Right atrium auricular region (tissue), 2 donors: ENCODE measurements at regions not wholly inside any gene's neighbourhood (a gene's known extent, or its start where the extent isn't known, plus 50 kb on each side); places are given as distances from the start of the nearest gene placed in this dataset.

Experiments used
- DNase-seq: peaks from one replicate; pipeline ENCODE4 v3.0.0-alpha.2; 2019; ENCODE audit warnings: low spot score
- H3K27ac ChIP-seq, 2 donors: fragments of 200-600 bp; sonication (generic); 1 replicate in 1 of 2; 2 replicates in 1 of 2; pipeline ENCODE4 v1.5.1; 2016 to 2019
- H3K27me3 ChIP-seq, 2 donors: fragments of 200-600 bp; sonication (generic); one replicate each; pipeline versions ENCODE4 v1.5.1 to v1.6.0; 2017 to 2019
- H3K36me3 ChIP-seq: fragments of 200-600 bp; sonication (generic); one replicate; pipeline ENCODE4 v1.5.1; 2016
- H3K4me1 ChIP-seq, 2 donors: fragments of 200-600 bp; sonication (generic); one replicate each; pipeline versions ENCODE4 v1.5.1 to v1.6.0; 2017 to 2019
- H3K4me3 ChIP-seq, 2 donors: fragments of 200-600 bp; sonication (generic); 1 replicate in 1 of 2; 2 replicates in 1 of 2; pipeline ENCODE4 v1.5.1; 2017 to 2019; ENCODE audit warnings: mild to moderate bottlenecking in 1 of 2, moderate library complexity in 1 of 2
- H3K9me3 ChIP-seq, 2 donors: fragments of 200-600 bp; sonication (generic); one replicate each; pipeline ENCODE4 v1.5.1; 2019
- CTCF ChIP-seq, 2 donors: fragments of 200-600 bp; sonication (generic); IDR thresholded peaks; one replicate each; pipeline ENCODE4 v1.5.1; 2019; ENCODE audit warnings: antibody characterized with exemption in 2 of 2

- H3K9me3 ChIP-seq = peaks cover 0 to 13% of the 10 kb centered on the region in 2 donors
- no peak for DNase-seq
- TF ChIP-seq CTCF (IDR thresholded peaks at IDR 0.05) = no peak
- H3K27ac ChIP-seq = no peak overlapping the region
- H3K36me3 ChIP-seq = no peaks in the 10 kb centered on the region
- no peaks in the 10 kb centered on the region for H3K27me3 ChIP-seq
- H3K4me3 ChIP-seq = no peak overlapping the region
- no peaks in the 10 kb centered on the region for H3K4me1 ChIP-seq
Measured at GRCh38 chr4:149265645-149266044, 550.0 kb downstream of the IQCM start.

GRCh38 chr4:149264093-149264733 lies 551.4 kb downstream of the IQCM start:
- no peak overlapping the region for H3K27ac ChIP-seq
- no peaks in the 10 kb centered on the region for H3K27me3 ChIP-seq
- H3K4me1 ChIP-seq = no peaks in the 10 kb centered on the region
- no peaks in the 10 kb centered on the region for H3K36me3 ChIP-seq
- H3K9me3 ChIP-seq = peaks cover 0 to 13% of the 10 kb centered on the region in 2 donors
- no peak for DNase-seq
- H3K4me3 ChIP-seq = no peak overlapping the region
- TF ChIP-seq CTCF (IDR thresholded peaks at IDR 0.05) = peak; percentile 32 to 68

DNA sequence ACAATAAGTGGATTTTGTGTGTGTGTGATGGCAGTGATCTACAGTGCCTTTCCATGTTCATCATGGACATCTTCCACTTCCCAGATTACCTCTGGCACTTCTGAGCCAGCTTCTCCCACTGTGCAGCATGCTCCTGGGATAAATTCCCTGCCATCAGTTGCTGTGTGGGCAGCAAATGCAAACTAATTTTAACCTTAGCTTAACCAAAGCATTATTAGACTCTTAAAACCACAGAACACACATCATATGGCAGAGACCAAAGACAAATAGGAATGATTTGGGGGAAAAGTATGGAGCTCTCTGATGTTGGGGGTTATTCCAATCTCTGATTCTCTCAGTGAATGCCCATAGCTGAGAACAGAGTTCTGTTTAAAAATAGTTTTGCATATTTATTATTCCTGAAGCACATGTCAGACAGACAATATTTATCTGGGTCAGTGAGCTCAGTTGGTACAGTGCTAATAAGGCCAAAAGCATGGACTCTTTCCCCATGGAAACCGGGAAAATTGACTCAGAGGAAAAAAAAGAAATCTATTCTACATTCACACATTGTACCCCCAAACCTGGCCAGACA lies 567.4 kb downstream of the IQCM start:
- TF ChIP-seq CTCF (IDR thresholded peaks at IDR 0.05) = no peak
- no peaks in the 10 kb centered on the region for H3K9me3 ChIP-seq
- H3K27ac ChIP-seq = no peak overlapping the region
- no peaks in the 10 kb centered on the region for H3K36me3 ChIP-seq
- no peak for DNase-seq
- H3K4me3 ChIP-seq = no peak overlapping the region
- no peaks in the 10 kb centered on the region for H3K4me1 ChIP-seq
- H3K27me3 ChIP-seq = no peaks in the 10 kb centered on the region

DNA sequence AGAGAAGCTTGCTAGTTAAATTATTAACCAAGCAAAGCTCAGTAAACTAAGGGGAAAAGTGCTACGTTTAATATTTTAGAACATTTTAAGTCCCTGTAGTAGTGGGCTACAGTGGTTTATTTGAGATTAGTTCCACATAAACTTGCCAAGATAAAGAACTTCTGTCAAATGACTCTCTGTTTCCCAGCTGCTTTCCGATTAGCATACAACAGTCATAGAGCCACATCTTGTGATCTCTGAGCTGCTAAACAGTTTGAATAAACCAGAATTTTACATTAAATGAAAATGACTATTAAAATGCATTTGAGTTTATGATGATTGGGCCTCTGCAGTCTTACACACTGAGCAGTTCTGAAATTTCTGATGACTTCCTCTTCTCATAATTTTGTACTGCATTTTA lies 568.5 kb downstream of the IQCM start:
- H3K36me3 ChIP-seq = no peaks in the 10 kb centered on the region
- no peak for TF ChIP-seq CTCF (IDR thresholded peaks at IDR 0.05)
- DNase-seq = no peak
- H3K4me1 ChIP-seq = no peaks in the 10 kb centered on the region
- no peaks in the 10 kb centered on the region for H3K27me3 ChIP-seq
- H3K4me3 ChIP-seq = no peak overlapping the region
- no peak overlapping the region for H3K27ac ChIP-seq
- H3K9me3 ChIP-seq = no peaks in the 10 kb centered on the region

GRCh38 chr4:149245333-149245732 lies 570.3 kb downstream of the IQCM start:
- Histone ChIP-seq H3K9me3 (no peaks in the 10 kb centered on the region), H3K4me1 (no peaks in the 10 kb centered on the region), H3K4me3 (no peak overlapping the region), H3K27me3 (no peaks in the 10 kb centered on the region), H3K27ac (no peak overlapping the region), H3K36me3 (no peaks in the 10 kb centered on the region)
- no peak for DNase-seq
- no peak for TF ChIP-seq CTCF (IDR thresholded peaks at IDR 0.05)

- Histone ChIP-seq H3K36me3 (no peaks in the 10 kb centered on the region), H3K4me3 (no peak overlapping the region), H3K27me3 (no peaks in the 10 kb centered on the region), H3K27ac (no peak overlapping the region), H3K9me3 (no peaks in the 10 kb centered on the region), H3K4me1 (no peaks in the 10 kb centered on the region)
- TF ChIP-seq CTCF (IDR thresholded peaks at IDR 0.05) = no peak
- no peak for DNase-seq
Measured at GRCh38 chr4:149238097-149238496, 577.5 kb downstream of the IQCM start.
